ENCODE measurements at regions not wholly inside any gene's neighbourhood (a gene's known extent, or its start where the extent isn't known, plus 50 kb on each side); places are given as distances from the start of the nearest gene placed in this dataset.

DNA sequence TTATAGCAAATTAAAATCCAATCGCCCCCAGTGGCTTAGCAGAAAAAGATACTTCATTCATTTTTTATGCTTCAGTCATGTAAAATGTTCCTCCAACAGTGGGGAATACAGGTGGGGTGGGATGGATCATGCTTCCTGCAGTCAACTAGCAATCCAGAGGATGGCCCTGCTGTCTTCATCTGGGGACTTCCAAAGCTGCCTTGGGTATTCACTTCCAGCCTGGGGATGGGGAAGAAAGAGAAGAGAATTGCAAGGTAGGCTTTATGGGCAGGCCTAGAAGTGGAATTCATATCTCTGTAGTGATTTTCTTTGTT is 354.8 kb upstream of the SLCO3A1 start (continued):
- TF ChIP-seq ZNF140 (CRISPR knock-in tag; IDR thresholded peaks at IDR 0.05) = no peak
- no peak for TF ChIP-seq SRSF1 (IDR thresholded peaks at IDR 0.05; ENCODE audit: low read depth, low read length)
- TF ChIP-seq ILK (tag; IDR thresholded peaks at IDR 0.05; ENCODE audit: borderline replicate concordance, low read depth) = no peak
- TF ChIP-seq ZNF175 (CRISPR knock-in tag; IDR thresholded peaks at IDR 0.05; ENCODE audit: low read depth) = no peak
- TF ChIP-seq, protein P1, sequence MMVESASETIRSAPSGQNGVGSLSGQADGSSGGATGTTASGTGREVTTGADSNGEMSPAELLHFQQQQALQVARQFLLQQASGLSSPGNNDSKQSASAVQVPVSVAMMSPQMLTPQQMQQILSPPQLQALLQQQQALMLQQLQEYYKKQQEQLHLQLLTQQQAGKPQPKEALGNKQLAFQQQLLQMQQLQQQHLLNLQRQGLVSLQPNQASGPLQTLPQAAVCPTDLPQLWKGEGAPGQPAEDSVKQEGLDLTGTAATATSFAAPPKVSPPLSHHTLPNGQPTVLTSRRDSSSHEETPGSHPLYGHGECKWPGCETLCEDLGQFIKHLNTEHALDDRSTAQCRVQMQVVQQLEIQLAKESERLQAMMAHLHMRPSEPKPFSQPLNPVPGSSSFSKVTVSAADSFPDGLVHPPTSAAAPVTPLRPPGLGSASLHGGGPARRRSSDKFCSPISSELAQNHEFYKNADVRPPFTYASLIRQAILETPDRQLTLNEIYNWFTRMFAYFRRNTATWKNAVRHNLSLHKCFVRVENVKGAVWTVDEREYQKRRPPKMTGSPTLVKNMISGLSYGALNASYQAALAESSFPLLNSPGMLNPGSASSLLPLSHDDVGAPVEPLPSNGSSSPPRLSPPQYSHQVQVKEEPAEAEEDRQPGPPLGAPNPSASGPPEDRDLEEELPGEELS (CRISPR knock-in tag; IDR thresholded peaks at IDR 0.05; ENCODE audit: borderline replicate concordance) = no peak
- TF ChIP-seq TGIF2 (CRISPR knock-in tag; IDR thresholded peaks at IDR 0.05) = no peak

DNA sequence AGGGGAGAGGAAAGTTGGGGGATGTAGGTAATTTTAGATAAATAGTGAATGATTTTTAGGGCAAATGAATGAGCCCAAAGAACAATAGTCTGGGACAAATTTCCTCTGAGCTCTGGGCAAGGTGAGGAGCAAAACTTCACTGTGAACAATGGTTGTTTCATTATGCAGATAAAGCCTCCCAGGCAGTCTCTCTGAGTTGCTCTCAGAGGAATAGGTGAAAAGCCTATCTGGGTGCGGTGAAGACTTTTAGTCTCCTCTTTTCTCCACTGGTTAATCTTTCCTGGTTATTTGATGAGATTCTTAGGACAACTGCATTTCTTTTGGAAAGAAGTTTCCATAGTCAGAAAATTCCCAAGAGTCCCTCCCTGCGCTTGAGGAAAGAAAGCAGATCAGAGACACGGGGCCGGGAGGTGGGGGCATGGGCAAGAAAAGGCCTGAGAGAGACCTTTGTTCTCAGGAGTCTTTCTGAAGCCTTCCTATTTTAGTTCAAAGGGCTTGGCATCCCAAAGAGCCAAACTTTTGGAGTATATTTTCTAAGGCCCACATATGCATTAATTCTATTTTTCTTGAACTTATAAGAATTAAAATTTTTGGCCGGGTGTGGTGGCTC is 353.6 kb upstream of the SLCO3A1 start:
- in situ Hi-C loops (cut with MboI) (no loop called here), intact Hi-C loops (cut with micrococcal nuclease) (no loop called here)
- 76% methylated on average over 5 of the region's 5 CpGs for WGBS (ENCODE audit: insufficient coverage, low coverage, missing lambda C conversion rate)
- Histone ChIP-seq H3K4me3 (no peak overlapping the region), H3K9ac (ENCODE audit: insufficient read depth in 1 of 2, low read depth in 2 of 2, low read length in 2 of 2) (no peak overlapping the region), H3K36me3 (ENCODE audit: control insufficient read depth, insufficient read depth, low read length) (no peaks in the 10 kb centered on the region), H3K9me1 (ENCODE audit: control insufficient read depth, insufficient read depth, low read length) (no peaks in the 10 kb centered on the region), H2AFZ (ENCODE audit: low read depth, low read length) (peak overlapping the region; percentile 51; the same call in 1 of the 2 replicates), H3K4me1 (replicated peaks in 1 of 2; ENCODE audit: control insufficient read depth in 2 of 2, insufficient read depth in 2 of 2, low read length in 2 of 2) (no peaks in the 10 kb centered on the region), H3K79me2 (ENCODE audit: control insufficient read depth, insufficient read depth, low read length) (no peaks in the 10 kb centered on the region), H3K9me3 (replicated peaks; ENCODE audit: control insufficient read depth, insufficient read depth, low read depth, low read length) (no peaks in the 10 kb centered on the region), H3K27ac (ENCODE audit: extremely low read depth, low read depth, low read length) (no peak overlapping the region), H3K27me3 (ENCODE audit: control insufficient read depth in 2 of 2, insufficient read depth in 2 of 2, low read length in 2 of 2) (no peaks in the 10 kb centered on the region), H3K4me2 (ENCODE audit: insufficient read depth, low read length) (no peak overlapping the region), H4K20me1 (replicated peaks; ENCODE audit: control insufficient read depth, insufficient read depth, low read length) (no peaks in the 10 kb centered on the region)
- ChIA-PET POLR2A (interaction anchor here (0.9 kb wide), 1 partner anchor 14 kb away, joined by 4 read pairs; no protein-coding TSS in a partner anchor), CTCF (ENCODE audit: low intra/inter-chr PET ratio) (no interaction called here)
- BruUV-seq (replicated peaks) = no TSS peak
- no peak for ATAC-seq
- no peak for DNase-seq (ENCODE audit: extremely low read depth in 1 of 4, low spot score in 3 of 4)
- no peak for FAIRE-seq
- TF ChIP-seq RCOR1 (IDR thresholded peaks at IDR 0.05; ENCODE audit: borderline replicate concordance in 1 of 2, low read depth in 2 of 2, low read length in 2 of 2) (no peak), ZNF780A (CRISPR knock-in tag; IDR thresholded peaks at IDR 0.05) (no peak), BRD9 (IDR thresholded peaks at IDR 0.05; ENCODE audit: low read depth, partially characterized antibody) (no peak), SAFB (IDR thresholded peaks at IDR 0.05; ENCODE audit: borderline replicate concordance, low read depth, low read length) (no peak), CHD4 (IDR thresholded peaks at IDR 0.05; ENCODE audit: insufficient read depth, insufficient replicate concordance, low read depth, low read length, poor library complexity, severe bottlenecking) (no peak), BCOR (IDR thresholded peaks at IDR 0.05) (no peak)
- TF ChIP-seq, protein P2, sequence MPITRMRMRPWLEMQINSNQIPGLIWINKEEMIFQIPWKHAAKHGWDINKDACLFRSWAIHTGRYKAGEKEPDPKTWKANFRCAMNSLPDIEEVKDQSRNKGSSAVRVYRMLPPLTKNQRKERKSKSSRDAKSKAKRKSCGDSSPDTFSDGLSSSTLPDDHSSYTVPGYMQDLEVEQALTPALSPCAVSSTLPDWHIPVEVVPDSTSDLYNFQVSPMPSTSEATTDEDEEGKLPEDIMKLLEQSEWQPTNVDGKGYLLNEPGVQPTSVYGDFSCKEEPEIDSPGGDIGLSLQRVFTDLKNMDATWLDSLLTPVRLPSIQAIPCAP (CRISPR knock-in tag; IDR thresholded peaks at IDR 0.05; ENCODE audit: borderline replicate concordance) = no peak
- TF ChIP-seq, protein P3, sequence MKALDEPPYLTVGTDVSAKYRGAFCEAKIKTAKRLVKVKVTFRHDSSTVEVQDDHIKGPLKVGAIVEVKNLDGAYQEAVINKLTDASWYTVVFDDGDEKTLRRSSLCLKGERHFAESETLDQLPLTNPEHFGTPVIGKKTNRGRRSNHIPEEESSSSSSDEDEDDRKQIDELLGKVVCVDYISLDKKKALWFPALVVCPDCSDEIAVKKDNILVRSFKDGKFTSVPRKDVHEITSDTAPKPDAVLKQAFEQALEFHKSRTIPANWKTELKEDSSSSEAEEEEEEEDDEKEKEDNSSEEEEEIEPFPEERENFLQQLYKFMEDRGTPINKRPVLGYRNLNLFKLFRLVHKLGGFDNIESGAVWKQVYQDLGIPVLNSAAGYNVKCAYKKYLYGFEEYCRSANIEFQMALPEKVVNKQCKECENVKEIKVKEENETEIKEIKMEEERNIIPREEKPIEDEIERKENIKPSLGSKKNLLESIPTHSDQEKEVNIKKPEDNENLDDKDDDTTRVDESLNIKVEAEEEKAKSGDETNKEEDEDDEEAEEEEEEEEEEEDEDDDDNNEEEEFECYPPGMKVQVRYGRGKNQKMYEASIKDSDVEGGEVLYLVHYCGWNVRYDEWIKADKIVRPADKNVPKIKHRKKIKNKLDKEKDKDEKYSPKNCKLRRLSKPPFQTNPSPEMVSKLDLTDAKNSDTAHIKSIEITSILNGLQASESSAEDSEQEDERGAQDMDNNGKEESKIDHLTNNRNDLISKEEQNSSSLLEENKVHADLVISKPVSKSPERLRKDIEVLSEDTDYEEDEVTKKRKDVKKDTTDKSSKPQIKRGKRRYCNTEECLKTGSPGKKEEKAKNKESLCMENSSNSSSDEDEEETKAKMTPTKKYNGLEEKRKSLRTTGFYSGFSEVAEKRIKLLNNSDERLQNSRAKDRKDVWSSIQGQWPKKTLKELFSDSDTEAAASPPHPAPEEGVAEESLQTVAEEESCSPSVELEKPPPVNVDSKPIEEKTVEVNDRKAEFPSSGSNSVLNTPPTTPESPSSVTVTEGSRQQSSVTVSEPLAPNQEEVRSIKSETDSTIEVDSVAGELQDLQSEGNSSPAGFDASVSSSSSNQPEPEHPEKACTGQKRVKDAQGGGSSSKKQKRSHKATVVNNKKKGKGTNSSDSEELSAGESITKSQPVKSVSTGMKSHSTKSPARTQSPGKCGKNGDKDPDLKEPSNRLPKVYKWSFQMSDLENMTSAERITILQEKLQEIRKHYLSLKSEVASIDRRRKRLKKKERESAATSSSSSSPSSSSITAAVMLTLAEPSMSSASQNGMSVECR (CRISPR knock-in tag; IDR thresholded peaks at IDR 0.05) = no peak
